ENCODE measurements at regions not wholly inside any gene's neighbourhood (a gene's known extent, or its start where the extent isn't known, plus 50 kb on each side); places are given as distances from the start of the nearest gene placed in this dataset.

DNA sequence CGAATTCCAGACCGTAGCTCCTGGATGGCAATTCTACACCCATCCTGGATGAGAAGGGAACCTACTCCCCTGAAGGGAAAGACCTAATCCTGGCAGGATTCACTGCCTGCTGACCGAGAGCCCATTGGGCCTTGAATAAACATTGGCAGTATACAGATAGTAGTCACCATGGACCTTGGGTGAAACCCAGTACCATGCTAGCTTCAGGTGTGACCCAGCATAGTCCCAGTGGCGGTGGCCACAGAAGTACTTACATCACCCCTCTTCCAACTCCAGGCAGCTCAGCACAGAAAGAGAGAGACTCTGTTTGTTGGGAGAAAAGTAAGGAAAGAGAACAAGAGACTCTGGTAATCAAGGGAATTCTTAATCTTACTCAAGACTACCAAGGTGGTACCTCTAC lies 97.2 kb upstream of the SLC13A1 start:
- Histone ChIP-seq H3K56ac (ENCODE audit: extremely low read depth, insufficient read depth, low read length) (no peak overlapping the region), H3K9me1 (ENCODE audit: insufficient read depth, low read length) (no peaks in the 10 kb centered on the region), H2BK5ac (ENCODE audit: low read depth, low read length, poor library complexity, severe bottlenecking) (no peak overlapping the region), H3K79me1 (ENCODE audit: low read depth in 1 of 2, low read length in 2 of 2) (no peaks in the 10 kb centered on the region), H4K5ac (ENCODE audit: low read depth, low read length) (no peak overlapping the region), H3K27ac (ENCODE audit: insufficient read depth, low read length) (no peak overlapping the region), H4K20me1 (ENCODE audit: insufficient read depth, low read length) (no peaks in the 10 kb centered on the region), H3K9ac (ENCODE audit: low read depth, low read length) (no peak overlapping the region), H2BK20ac (ENCODE audit: low read depth, low read length) (no peak overlapping the region), H2BK15ac (ENCODE audit: low read depth, low read length) (no peak overlapping the region), H3K9me3 (ENCODE audit: control insufficient read depth, insufficient read depth, low read length) (peaks cover 8% of the 10 kb centered on the region), H2AFZ (replicated peaks; ENCODE audit: low read length, poor library complexity) (no peak overlapping the region), H4K91ac (ENCODE audit: insufficient read depth, low read depth, low read length) (no peak overlapping the region), H2AK9ac (replicated peaks; ENCODE audit: low read depth, low read length, poor library complexity) (no peak overlapping the region), H3K14ac (replicated peaks; ENCODE audit: low read depth, low read length) (no peak overlapping the region), H3K4me1 (ENCODE audit: control insufficient read depth, insufficient read depth, low read length) (no peaks in the 10 kb centered on the region), H4K8ac (ENCODE audit: low read depth in 2 of 2, low read length in 2 of 2) (no peak overlapping the region), H3K18ac (ENCODE audit: low read depth, low read length) (no peak overlapping the region), H3K4me3 (ENCODE audit: insufficient read depth, low read depth, low read length) (no peak overlapping the region), H3K4ac (ENCODE audit: low read depth, low read length) (no peak overlapping the region), H2AK5ac (ENCODE audit: low read depth, low read length) (no peak overlapping the region), H3K4me2 (ENCODE audit: low read depth, low read length) (no peak overlapping the region), H3K23ac (ENCODE audit: low read depth, low read length) (no peak overlapping the region), H3K36me3 (ENCODE audit: control insufficient read depth, insufficient read depth, low read length) (no peaks in the 10 kb centered on the region), H3K27me3 (ENCODE audit: control insufficient read depth, insufficient read depth, low read length) (no peaks in the 10 kb centered on the region), H2BK120ac (ENCODE audit: low read depth, low read length) (no peak overlapping the region)
- no TSS peak for BruUV-seq (replicated peaks)
- ChIA-PET POLR2A (ENCODE audit: unreplicated experiment) (no interaction called here), CTCF (no interaction called here)
- ATAC-seq (ENCODE audit: low read depth) (no peak), DNase-seq (no peak)
- intact Hi-C loops (cut with micrococcal nuclease), result no loop called here
- dilution Hi-C loops (cut with HindIII; ENCODE audit: low sequenced_read_pairs, unreplicated experiment), result no loop called here
- no peak for TF ChIP-seq CTCF (conservative IDR thresholded peaks at IDR 0.05; ENCODE audit: low read depth, low read length)
- no peak for TF ChIP-seq FOS (IDR thresholded peaks at IDR 0.05; ENCODE audit: low read depth, low read length)
- no peak for TF ChIP-seq MAFK (IDR thresholded peaks at IDR 0.05; ENCODE audit: low read depth, low read length)
- TF ChIP-seq ELK1 (IDR thresholded peaks at IDR 0.05; ENCODE audit: borderline replicate concordance, low read depth, low read length), result no peak
- TF ChIP-seq BHLHE40 (IDR thresholded peaks at IDR 0.05; ENCODE audit: low read depth, low read length), result no peak
- TF ChIP-seq SMC3 (IDR thresholded peaks at IDR 0.05; ENCODE audit: low read depth, low read length), result no peak
- no peak for TF ChIP-seq RCOR1 (IDR thresholded peaks at IDR 0.05; ENCODE audit: insufficient replicate concordance, low read length)
- no peak for TF ChIP-seq MXI1 (IDR thresholded peaks at IDR 0.05; ENCODE audit: borderline replicate concordance, low read depth, low read length)
- no peak for TF ChIP-seq NFE2L2 (IDR thresholded peaks at IDR 0.05; ENCODE audit: low read depth, low read length)
- TF ChIP-seq CHD1 (IDR thresholded peaks at IDR 0.05; ENCODE audit: low read depth, low read length), result no peak
- TF ChIP-seq RFX5 (IDR thresholded peaks at IDR 0.05; ENCODE audit: low read depth, low read length), result no peak
- in situ Hi-C loops (cut with MboI; ENCODE audit: low sequenced_read_pairs), result no loop called here
- WGBS, 2 experiments (ENCODE audit: extremely low coverage in 2 of 2, insufficient read length in 1 of 2), result no CpG with 5 or more reads among the region's 4 CpGs
